ENCODE measurements at regions not wholly inside any gene's neighbourhood (a gene's known extent, or its start where the extent isn't known, plus 50 kb on each side); places are given as distances from the start of the nearest gene placed in this dataset.

DNA sequence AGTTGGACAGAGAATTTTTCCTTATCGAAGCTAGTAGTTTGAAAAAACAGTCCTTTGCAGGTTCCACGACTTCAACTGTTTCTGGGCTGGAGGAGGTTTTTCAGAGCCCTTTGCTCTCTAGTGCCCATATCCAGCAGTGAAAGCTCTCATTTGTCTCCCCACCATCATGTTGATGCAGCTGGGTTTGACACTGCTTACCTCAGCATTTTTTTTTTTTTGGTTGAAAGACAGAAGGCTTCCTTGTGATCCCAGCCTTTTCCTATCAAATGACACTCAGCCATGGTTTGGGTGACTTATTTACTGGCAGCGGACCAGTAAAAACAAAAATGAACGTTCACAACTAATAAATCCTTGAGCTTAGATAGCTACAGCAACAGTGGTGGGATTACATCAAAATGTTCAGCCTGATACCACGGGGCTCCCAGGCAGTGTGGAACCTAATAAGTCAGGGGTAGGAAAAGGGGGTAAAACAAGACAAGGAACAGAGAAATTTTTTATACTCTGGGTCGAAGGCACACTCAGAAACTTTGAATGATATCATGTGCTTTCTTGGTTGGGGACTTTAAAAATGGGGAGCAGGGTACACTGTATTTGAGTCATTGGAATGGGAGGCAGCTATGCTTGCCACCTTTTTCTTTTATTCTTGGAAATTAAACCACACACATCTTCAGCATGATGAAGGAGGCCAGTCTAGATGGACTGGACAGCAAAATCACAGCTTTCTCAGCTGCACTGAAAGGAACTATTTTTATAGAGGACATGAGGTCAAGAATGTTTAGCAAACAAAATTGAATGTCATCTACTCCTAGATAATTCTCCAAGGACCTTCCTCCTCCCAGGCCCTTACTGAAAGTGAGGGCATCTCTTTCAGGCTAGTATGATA lies 308.9 kb upstream of the MPDZ start:
- no peak for TF ChIP-seq EZH2 (IDR thresholded peaks at IDR 0.05; ENCODE audit: borderline replicate concordance, insufficient read depth, low read depth, low read length, poor library complexity, severe bottlenecking)
- TF ChIP-seq CTCF (IDR thresholded peaks at IDR 0.05) = no peak

Data from B cell (primary cell).